ENCODE measurements at regions not wholly inside any gene's neighbourhood (a gene's known extent, or its start where the extent isn't known, plus 50 kb on each side); places are given as distances from the start of the nearest gene placed in this dataset.

GRCh38 chr6:99032396-99032795 is 84.7 kb upstream of the FBXL4 start:
- no peak for TF ChIP-seq POLR2A (IDR thresholded peaks at IDR 0.05; ENCODE audit: low read depth, low read length)
- TF ChIP-seq TAF1 (IDR thresholded peaks at IDR 0.05; ENCODE audit: borderline replicate concordance, low read depth, low read length) = no peak
- TF ChIP-seq POLR2AphosphoS5 (IDR thresholded peaks at IDR 0.05; ENCODE audit: low read depth, low read length) = no peak
- FAIRE-seq (no peak), DNase-seq (ENCODE audit: insufficient read length) (no peak)

- FAIRE-seq (no peak), DNase-seq (ENCODE audit: insufficient read length) (no peak)
- TF ChIP-seq POLR2A (IDR thresholded peaks at IDR 0.05; ENCODE audit: low read depth, low read length) = no peak
- no peak for TF ChIP-seq TAF1 (IDR thresholded peaks at IDR 0.05; ENCODE audit: borderline replicate concordance, low read depth, low read length)
- no peak for TF ChIP-seq POLR2AphosphoS5 (IDR thresholded peaks at IDR 0.05; ENCODE audit: low read depth, low read length)
Observed at GRCh38 chr6:99031957-99032356, 84.2 kb upstream of the FBXL4 start.

- no peak for TF ChIP-seq POLR2A (IDR thresholded peaks at IDR 0.05; ENCODE audit: low read depth, low read length)
- TF ChIP-seq TAF1 (IDR thresholded peaks at IDR 0.05; ENCODE audit: borderline replicate concordance, low read depth, low read length) = no peak
- no peak for TF ChIP-seq POLR2AphosphoS5 (IDR thresholded peaks at IDR 0.05; ENCODE audit: low read depth, low read length)
Observed at GRCh38 chr6:99030915-99031314, 83.2 kb upstream of the FBXL4 start.

GRCh38 chr6:99026135-99026534 is 78.4 kb upstream of the FBXL4 start:
- no peak for FAIRE-seq
- DNase-seq (ENCODE audit: insufficient read length) = no peak

More at GRCh38 chr6:99030915-99031314, 83.2 kb upstream of the FBXL4 start:
- no peak for DNase-seq (ENCODE audit: insufficient read length)
- FAIRE-seq = no peak

GRCh38 chr6:99024089-99024488 is 76.3 kb upstream of the FBXL4 start:
- TF ChIP-seq POLR2A (IDR thresholded peaks at IDR 0.05; ENCODE audit: low read depth, low read length) = no peak
- TF ChIP-seq TAF1 (IDR thresholded peaks at IDR 0.05; ENCODE audit: borderline replicate concordance, low read depth, low read length) = no peak
- no peak for TF ChIP-seq POLR2AphosphoS5 (IDR thresholded peaks at IDR 0.05; ENCODE audit: low read depth, low read length)
- FAIRE-seq = no peak
- no peak for DNase-seq (ENCODE audit: insufficient read length)

More at GRCh38 chr6:99026135-99026534, 78.4 kb upstream of the FBXL4 start:
- TF ChIP-seq TAF1 (IDR thresholded peaks at IDR 0.05; ENCODE audit: borderline replicate concordance, low read depth, low read length) = no peak
- TF ChIP-seq POLR2A (IDR thresholded peaks at IDR 0.05; ENCODE audit: low read depth, low read length) = no peak
- TF ChIP-seq POLR2AphosphoS5 (IDR thresholded peaks at IDR 0.05; ENCODE audit: low read depth, low read length) = no peak

GRCh38 chr6:99022039-99022609 is 74.4 kb upstream of the FBXL4 start:
- TF ChIP-seq TAF1 (IDR thresholded peaks at IDR 0.05; ENCODE audit: borderline replicate concordance, low read depth, low read length) (no peak), POLR2A (IDR thresholded peaks at IDR 0.05; ENCODE audit: low read depth, low read length) (no peak), POLR2AphosphoS5 (IDR thresholded peaks at IDR 0.05; ENCODE audit: low read depth, low read length) (no peak)
- DNase-seq (ENCODE audit: insufficient read length) = no peak
- no peak for FAIRE-seq

GRCh38 chr6:99019381-99019780 is 71.6 kb upstream of the FBXL4 start:
- TF ChIP-seq POLR2AphosphoS5 (IDR thresholded peaks at IDR 0.05; ENCODE audit: low read depth, low read length) (no peak), POLR2A (IDR thresholded peaks at IDR 0.05; ENCODE audit: low read depth, low read length) (no peak), TAF1 (IDR thresholded peaks at IDR 0.05; ENCODE audit: borderline replicate concordance, low read depth, low read length) (no peak)
- FAIRE-seq = no peak
- no peak for DNase-seq (ENCODE audit: insufficient read length)

- FAIRE-seq (no peak), DNase-seq (ENCODE audit: insufficient read length) (no peak)
- TF ChIP-seq TAF1 (IDR thresholded peaks at IDR 0.05; ENCODE audit: borderline replicate concordance, low read depth, low read length) = no peak
- TF ChIP-seq POLR2A (IDR thresholded peaks at IDR 0.05; ENCODE audit: low read depth, low read length) = no peak
- TF ChIP-seq POLR2AphosphoS5 (IDR thresholded peaks at IDR 0.05; ENCODE audit: low read depth, low read length) = no peak
Observed at GRCh38 chr6:99017150-99017549, 69.4 kb upstream of the FBXL4 start.

GRCh38 chr6:99016355-99016754 is 68.6 kb upstream of the FBXL4 start:
- FAIRE-seq (no peak), DNase-seq (ENCODE audit: insufficient read length) (no peak)
- no peak for TF ChIP-seq TAF1 (IDR thresholded peaks at IDR 0.05; ENCODE audit: borderline replicate concordance, low read depth, low read length)
- TF ChIP-seq POLR2A (IDR thresholded peaks at IDR 0.05; ENCODE audit: low read depth, low read length) = no peak
- TF ChIP-seq POLR2AphosphoS5 (IDR thresholded peaks at IDR 0.05; ENCODE audit: low read depth, low read length) = no peak

- TF ChIP-seq POLR2A (IDR thresholded peaks at IDR 0.05; ENCODE audit: low read depth, low read length) (no peak), POLR2AphosphoS5 (IDR thresholded peaks at IDR 0.05; ENCODE audit: low read depth, low read length) (no peak), TAF1 (IDR thresholded peaks at IDR 0.05; ENCODE audit: borderline replicate concordance, low read depth, low read length) (no peak)
- FAIRE-seq = no peak
- no peak for DNase-seq (ENCODE audit: insufficient read length)
Observed at GRCh38 chr6:99014061-99014460, 66.3 kb upstream of the FBXL4 start.

- FAIRE-seq (no peak), DNase-seq (ENCODE audit: insufficient read length) (no peak)
- TF ChIP-seq TAF1 (IDR thresholded peaks at IDR 0.05; ENCODE audit: borderline replicate concordance, low read depth, low read length) = no peak
- TF ChIP-seq POLR2A (IDR thresholded peaks at IDR 0.05; ENCODE audit: low read depth, low read length) = no peak
- TF ChIP-seq POLR2AphosphoS5 (IDR thresholded peaks at IDR 0.05; ENCODE audit: low read depth, low read length) = no peak
Observed at GRCh38 chr6:99013661-99014060, 65.9 kb upstream of the FBXL4 start.

- FAIRE-seq (no peak), DNase-seq (ENCODE audit: insufficient read length) (no peak)
- no peak for TF ChIP-seq POLR2AphosphoS5 (IDR thresholded peaks at IDR 0.05; ENCODE audit: low read depth, low read length)
- no peak for TF ChIP-seq TAF1 (IDR thresholded peaks at IDR 0.05; ENCODE audit: borderline replicate concordance, low read depth, low read length)
- TF ChIP-seq POLR2A (IDR thresholded peaks at IDR 0.05; ENCODE audit: low read depth, low read length) = no peak
Observed at GRCh38 chr6:99013145-99013544, 65.4 kb upstream of the FBXL4 start.
